ENCODE measurements at regions not wholly inside any gene's neighbourhood (a gene's known extent, or its start where the extent isn't known, plus 50 kb on each side); places are given as distances from the start of the nearest gene placed in this dataset.

DNA sequence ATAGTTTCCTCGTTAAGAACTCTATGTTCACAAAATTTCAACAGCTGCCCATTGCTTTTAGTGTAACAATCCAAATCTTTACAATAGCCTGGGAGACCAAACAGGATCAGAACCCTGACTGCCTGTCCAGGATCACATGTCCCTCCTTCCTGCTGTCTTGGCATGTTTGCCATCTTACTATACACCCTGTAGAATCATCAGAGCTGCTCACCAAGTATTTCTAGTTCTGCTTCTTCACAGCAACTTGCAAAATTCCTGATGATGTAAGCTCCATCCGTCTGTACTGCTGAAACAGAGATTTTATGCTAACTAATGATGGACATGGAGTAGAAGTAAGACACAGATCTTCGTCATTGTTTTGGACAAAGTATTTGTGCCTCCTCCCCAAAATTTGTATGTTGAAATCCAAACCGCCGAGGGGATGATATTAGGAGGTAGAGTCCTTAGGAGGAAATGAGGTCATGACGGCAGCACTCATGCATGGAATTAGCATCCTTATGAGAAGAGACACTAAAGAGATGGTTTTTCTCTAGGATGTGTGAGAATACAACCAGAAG lies 464.9 kb upstream of the BRINP1 start:
- DNase-seq (ENCODE audit: low read depth in 2 of 2): no peak

DNA sequence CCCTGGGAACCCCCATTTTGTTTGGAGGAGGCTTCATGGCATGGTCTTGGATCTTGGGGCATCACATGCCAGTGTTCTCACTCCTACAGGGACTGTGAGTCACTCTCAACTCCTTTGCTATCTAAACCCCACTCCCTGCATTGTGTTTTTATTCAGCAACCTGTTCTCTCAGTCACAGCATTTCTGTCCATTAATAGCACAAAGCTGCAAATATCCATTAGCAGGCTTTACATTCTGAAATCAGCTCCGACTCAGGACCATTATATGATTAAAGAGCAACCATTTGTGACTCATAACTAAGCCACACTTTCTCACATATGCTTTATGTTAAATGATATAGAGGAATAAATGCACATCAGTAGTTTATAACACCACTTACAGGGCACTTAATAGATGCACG lies 462.1 kb upstream of the BRINP1 start:
- no peak for DNase-seq (ENCODE audit: low read depth in 2 of 2)

DNA sequence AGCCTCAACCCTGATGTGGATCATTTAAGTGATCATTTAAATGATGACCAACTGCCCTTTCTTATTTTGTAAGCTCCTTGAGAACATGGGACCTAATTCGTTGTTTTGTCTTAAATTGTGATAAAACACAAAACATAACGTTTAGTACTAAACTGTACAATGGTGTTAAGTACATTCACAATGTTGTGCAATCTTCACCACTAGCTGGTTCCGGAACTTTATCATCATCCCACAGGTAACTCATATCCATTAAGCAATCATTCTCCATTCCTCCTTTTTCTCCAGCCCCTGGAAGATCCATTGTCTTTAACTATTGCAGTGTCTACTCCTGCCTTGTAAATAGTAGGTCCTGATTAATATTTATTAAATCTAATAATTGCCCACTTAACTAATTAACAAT lies 460.5 kb upstream of the BRINP1 start:
- DNase-seq (ENCODE audit: low read depth in 2 of 2): no peak

DNA sequence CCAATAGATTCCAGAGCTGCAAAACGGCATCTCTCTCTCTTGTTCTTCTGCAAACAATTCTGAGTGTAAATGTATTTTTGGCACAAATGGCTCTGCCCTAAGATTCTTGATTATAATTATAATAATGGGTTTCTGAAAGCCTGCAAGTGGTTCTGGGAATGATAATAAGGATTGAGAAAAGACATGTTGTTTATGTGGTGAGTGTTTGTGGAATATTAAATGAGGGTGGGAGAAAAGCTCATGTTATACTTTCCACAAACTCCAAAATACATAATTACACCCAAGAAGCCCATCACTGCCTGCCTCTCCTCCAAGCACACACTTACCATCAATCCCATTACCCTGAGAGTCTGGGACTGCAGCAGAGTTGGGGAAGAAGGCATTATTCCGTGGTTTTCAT lies 460.0 kb upstream of the BRINP1 start:
- no peak for DNase-seq (ENCODE audit: low read depth in 2 of 2)

DNA sequence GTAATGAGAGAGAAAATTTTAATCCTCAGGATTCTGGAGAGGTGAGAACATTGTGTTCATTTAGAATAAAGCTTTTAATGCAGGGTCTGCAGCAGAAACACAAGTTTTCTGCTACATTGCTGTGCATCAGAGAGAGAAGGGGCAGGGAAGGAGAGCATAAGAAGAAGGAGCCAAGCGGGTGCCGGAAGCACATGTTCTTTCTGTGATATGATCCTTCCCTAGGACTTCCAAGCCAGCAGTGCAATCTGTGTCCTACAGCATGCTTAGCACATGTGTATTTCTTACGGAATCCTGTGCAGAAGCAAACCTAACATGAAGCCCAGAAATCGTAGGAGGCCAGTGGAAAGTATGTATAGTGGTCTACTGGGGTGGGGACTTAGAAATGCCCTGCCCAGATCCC lies 458.3 kb upstream of the BRINP1 start:
- no peak for DNase-seq (ENCODE audit: low read depth in 2 of 2)

DNA sequence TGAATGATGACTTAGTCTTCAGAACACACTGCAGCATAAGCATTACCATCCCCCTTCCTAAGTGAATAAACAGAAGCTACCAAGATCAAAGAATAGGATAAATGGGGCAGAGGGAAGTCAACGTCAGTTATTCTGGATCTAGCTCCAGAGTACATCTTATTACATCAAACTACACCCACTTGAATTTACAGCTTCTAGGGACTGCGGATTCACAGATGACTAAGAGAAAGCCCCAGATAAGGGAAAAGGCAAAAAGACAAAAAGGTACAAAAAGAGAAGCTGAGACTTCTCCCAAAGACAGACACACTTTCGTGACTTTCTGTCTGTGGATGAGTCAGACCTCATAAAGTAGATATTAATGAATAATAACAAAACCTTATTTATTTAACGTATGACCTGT lies 457.9 kb upstream of the BRINP1 start:
- DNase-seq (ENCODE audit: low read depth in 2 of 2): no peak

DNA sequence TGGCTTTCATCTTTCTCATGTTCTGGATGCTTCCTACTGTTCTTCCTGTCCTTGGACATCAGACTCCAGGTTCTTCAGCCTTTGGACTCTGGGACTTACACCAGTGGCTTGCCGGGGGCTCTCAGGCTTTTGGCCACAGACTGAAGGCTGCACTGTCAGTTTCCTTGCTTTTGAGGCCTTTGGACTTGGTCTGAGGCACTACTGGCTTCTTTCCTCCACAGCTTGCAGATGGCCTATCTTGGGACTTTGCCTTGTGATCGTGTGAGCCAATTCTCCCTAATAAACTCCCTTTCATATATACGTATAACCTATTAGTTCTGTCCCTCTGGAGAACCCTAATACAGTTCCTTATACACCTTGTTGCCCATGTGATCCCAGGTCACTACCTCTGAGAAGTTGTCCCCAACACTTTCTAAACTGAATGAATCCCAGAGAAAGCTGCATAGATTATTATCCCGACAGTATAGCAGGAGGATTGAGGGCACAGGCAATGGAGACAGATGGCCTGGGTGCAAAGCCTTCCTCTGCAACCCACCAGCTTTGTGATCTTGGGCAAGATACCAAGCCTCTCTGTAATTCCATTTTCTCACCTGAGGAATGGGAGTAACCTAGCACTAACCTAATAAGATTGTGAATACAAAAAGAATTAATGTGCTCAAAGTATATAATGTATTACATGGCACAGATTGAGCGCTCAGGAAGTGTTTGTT lies 449.6 kb upstream of the BRINP1 start:
- no peak for DNase-seq (ENCODE audit: low read depth in 2 of 2)

DNA sequence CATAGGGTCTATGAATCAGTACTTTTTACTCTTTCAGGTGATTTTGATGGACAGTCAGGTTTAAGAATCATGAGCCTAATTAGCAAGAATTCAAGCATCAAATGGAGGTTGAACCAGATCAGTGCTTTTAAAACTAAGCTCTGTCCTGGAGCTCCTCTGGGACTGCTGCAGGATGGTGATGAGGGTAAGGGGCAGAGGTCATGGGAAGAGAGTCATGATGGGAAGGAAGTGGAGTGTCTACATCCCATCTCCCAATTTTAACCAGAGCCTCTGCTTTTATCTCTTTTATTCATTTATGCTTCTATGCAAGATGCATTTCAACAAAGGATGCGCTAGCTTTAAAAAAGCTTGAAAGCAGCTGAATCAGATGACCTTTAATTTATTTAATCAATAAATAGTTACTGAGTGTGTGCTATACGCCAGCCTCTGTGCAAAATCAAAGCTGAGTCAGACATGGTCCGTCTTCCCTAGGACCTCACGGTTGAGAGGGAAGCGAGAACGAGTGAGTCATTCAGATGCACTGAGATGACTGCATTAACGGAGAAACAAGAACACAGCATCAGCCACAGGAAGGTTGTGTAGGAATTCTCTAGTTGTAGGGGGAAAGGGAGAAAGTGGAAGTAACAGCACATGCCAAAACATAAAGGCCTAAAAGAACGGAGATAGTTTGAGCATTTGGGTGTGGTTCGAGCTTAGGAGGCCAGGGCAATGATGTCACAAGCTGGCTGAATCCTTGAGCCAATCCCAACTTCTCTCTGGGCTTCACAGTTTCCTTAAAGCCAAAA lies 441.6 kb upstream of the BRINP1 start:
- no peak for DNase-seq (ENCODE audit: low read depth in 2 of 2)

DNA sequence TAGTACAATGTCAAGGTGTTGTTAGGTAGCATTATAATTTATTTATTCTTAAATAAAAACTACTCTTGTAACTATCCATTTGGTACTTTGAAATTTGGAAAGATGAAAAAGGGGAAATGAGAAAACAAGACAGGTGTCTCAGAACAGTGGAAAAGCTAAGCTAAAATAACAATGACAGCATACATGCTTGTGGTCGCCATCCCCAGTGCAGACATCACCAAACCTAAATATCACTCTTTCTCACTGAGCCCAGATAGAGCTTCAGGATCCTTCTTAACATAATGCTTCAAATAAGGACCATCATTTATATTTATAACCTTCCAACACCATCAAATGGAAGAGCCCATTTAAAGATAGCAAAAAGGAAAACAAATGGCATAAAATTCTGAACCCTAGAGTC lies 434.4 kb upstream of the BRINP1 start:
- no peak for DNase-seq (ENCODE audit: low read depth in 2 of 2)

DNA sequence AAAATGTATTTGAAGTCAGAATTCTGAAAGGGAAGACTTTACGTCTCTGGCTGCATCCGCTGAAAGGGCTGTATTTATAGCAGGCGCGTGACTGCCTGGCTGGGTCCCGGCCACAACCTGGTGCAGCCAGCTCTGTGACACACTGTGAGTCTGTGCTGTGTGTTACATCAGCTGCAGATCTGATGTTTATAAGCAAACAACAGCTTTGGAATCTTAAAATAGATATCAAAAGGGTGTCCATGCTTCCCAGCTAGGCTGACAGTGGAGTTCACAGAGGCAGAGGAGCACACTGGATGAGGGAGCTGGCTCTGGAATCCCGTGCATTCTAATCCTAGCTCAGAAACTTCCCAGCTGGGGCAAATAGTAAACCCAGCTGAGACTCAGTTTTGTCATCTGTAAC lies 433.4 kb upstream of the BRINP1 start:
- no peak for DNase-seq (ENCODE audit: low read depth in 2 of 2)

DNA sequence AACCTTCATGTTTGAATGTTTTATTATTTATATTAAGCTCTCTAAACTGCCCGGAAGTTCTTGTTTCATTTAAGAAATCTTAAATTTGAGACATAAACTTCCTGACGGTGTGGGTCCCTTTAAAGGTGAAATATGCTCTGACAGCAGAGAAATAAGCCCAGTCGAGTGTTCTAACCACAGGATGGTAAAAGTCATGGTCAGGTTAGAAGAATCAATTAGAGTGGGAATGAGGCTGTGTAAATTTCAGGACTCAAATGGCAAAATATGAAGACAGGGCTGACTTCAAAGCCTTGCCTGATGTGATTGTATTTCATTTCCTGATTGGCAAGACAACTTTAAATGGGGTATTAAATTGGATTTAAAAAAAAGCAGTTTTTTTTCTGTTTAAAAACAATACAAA lies 432.9 kb upstream of the BRINP1 start:
- no peak for DNase-seq (ENCODE audit: low read depth in 2 of 2)

DNA sequence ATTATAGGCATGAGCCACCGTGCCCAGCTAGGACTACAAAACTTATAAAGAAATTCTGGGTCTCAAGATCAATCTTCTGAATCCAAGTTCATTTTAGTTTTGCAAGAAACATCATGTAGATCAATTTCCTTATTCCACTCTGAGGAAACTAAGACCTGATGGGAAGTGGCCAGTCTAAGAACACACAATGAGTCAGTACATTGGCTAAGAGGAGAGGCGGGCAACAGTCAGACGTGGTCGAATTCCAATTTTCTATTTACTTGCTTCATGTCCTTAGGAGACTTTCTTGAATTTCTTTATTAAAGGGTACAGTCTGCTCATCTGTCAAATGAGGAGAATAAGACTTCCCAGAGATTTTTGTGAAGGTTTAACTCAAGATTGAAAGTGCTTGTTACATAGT lies 432.1 kb upstream of the BRINP1 start:
- DNase-seq (ENCODE audit: low read depth in 2 of 2): no peak

DNA sequence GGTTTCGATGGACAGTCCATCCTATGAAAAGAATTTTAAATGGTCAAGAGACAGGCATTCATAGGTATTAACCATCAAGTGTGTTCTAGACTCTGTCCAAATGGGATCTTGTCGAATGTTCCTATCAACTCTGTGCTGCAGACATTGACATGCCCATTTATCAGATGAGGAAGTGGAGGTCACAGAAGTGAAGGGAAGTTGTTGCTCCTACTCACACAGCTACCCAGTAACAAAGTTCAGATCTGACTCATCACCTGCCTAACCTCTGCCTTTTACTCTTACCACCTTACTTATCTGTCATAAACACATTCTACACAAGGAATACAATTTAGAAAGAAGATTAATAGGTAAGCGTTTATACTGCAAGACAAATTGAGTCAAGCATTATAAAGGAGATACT lies 426.2 kb upstream of the BRINP1 start:
- DNase-seq (ENCODE audit: low read depth in 2 of 2): no peak

DNA sequence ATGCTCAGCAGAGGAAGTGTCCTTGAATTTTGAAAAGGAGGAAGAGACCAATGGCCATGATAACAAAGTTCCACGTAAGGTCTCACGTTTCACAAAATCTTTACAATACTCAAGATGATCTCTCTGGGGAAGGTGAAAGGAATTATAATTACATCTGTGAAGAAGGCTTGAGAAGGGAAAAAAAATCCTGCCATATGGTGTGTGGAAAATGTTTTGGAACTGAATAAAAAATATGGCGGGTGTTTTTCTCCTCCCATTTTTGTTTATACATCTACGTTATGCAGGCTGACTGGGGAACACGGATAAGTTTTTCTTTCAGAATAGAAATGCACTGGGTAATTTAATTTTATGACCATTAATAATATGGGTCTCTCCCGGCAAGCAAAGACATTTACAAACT lies 425.6 kb upstream of the BRINP1 start:
- no peak for DNase-seq (ENCODE audit: low read depth in 2 of 2)

DNA sequence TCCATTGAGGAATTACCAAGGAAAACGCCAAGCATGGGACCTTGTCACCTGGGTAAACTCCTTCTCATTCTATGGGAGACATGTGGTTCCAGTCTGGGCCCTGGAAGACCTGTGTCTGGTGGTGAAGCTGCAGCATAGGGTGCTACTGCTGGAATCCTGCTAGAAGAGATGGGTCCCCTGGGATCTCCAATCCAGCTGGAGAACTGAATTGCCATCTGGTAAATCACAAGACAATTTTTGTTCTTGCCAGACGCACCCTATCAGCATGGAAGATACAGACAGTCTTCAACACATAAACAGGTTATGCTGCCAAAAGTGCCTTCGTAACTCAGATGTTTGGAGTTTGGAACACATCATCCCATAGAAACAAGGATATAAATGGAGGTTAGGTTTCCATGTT lies 424.0 kb upstream of the BRINP1 start:
- DNase-seq (ENCODE audit: low read depth in 2 of 2): no peak

DNA sequence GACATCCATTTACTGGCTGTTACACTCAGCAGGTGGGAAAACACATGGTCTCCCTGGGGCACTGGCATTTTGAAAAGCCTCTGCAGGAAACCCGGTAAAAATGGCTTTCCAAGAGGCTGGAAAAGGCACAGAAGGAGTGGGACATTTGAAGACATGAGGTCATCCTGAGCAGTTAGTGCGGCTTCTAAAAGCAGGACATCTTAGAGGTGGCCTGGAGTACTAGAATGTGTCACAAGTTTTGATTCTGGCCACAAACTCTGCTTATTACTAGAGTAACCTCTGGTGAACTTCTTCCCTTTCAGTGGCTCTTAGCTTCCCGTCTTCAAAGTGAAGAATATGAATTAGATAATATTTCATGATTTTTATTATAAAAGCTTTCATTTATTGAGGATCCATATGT lies 423.0 kb upstream of the BRINP1 start:
- DNase-seq (ENCODE audit: low read depth in 2 of 2): no peak

DNA sequence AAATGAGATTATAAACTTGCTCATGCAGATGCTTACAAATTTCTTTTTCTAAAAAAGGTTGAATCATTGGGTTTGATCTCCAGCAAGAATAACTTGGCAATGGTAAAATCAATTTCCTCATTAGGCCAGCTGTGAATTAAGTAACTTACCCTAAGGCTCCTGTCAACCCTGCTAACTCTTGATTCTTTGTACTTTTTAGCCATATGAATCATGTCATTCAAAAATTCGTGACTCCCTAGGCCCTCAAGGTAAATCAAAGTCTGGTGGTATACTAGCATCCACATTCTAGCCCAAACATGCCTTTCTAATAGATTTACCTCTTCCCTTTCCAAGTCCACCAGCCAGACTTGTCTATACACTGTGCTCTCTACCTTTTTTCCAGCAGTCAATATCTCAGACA lies 420.8 kb upstream of the BRINP1 start:
- DNase-seq (ENCODE audit: low read depth in 2 of 2): no peak

DNA sequence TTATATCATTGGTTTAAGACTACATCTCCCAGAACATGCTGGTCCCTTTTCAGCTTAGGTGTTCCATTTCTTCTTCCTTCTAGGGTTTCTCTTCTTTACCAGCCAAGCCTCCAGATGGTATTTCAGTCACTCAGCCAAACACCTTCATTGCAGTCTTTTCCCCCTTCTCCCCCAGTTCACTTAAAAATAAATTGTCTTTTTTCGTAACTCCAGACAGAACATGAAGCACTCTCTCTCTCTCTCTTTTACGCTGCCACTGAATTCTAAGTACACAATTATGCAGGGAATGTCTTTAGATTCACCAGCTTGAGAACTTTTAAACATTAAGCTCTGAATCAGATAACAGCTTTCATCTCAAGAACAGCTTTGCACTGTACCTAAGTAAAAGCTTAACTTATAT lies 419.7 kb upstream of the BRINP1 start:
- DNase-seq (ENCODE audit: low read depth in 2 of 2): no peak

DNA sequence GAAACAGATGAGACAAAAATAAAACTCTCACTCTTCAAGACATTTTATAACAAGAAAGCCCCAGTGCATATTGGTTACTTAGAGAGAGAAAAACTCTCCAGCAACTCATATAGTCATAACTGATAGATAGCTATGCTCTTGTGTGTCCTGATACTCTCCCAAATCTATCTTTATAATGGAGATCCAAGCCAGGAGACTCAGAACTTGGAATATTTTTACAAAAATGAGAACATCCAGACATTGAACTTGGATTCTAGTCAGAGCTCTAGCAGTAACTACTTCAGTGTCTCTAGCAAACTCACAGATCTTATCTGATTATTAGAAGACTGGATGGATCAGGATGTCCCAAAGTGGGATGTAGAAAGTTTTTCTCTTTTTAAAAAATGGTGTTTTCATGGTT lies 412.7 kb upstream of the BRINP1 start:
- no peak for DNase-seq (ENCODE audit: low read depth in 2 of 2)

DNA sequence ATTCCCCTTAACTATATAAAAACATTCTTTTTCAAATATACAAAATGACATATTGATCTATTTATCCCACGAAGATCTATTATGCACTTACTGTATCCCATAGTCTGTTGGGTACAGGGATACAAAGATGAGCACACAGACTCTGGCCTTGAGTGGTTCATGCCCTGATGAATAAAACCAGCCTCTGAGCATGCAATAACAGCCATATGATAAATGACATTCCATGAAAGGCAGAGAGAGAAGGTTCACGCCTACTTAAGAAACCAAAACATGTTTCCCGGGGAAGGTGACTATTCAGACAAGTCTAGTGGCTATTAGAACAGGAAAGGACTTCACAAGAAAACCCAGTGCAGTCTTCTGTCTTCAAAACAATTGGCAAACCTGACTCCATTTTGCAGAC lies 406.2 kb upstream of the BRINP1 start:
- no peak for DNase-seq (ENCODE audit: low read depth in 2 of 2)

DNA sequence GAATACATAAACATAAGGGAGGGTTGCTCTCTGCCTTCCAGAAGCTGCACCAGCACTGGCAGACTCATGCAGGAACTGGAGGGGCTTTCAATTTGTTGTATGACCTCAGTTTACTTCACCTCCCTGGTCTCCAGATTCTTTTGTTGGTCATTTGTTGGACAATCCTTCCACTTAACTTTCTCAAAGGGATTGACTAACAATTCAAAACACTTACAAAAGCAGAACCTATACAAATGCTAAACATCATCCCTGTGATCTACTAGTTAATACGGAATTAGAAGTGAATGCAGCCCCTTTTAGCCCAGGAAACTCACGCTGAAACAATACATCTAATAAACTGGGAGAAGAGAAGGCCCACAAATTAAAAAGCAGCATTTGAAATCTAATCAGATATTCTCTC lies 404.6 kb upstream of the BRINP1 start:
- DNase-seq (ENCODE audit: low read depth in 2 of 2): no peak

DNA sequence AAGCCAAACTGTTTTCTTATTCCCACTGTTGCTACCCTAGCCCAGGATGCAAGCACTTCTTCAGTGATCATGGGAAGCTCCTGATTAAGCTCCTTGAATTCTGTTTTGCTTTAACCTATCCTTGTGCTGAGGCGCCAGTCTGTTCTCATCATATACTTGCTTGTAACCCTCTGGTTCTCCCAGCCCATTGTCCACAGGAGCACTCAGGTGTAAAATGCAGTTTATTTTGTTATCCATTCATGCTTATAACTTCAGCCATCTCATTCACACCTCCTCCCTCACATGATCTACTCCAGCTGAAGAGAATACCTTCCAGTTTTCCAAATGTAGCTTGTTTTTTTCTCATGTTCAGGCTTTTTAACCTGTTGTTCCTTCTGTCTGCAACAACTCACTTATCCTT lies 402.1 kb upstream of the BRINP1 start:
- DNase-seq (ENCODE audit: low read depth in 2 of 2): no peak

DNA sequence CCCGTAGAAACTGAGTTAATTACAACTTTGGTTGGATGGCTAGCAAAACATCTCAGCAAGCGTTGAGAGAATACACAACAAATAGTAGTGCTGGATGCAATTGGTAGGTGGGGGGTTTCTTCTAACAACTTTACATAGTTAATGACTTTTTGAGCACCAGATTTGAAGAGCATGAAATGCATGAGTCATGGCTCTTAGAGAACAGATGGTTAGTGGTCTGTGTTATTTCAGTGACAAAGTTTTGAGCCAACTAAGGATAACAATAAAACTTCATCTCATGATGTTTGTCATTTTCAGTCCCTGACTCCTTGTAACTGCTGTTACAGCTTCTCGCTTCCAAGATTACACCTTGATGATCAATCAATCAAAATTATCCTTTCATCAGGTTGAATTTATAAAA lies 399.0 kb upstream of the BRINP1 start:
- DNase-seq (ENCODE audit: low read depth in 2 of 2): no peak
